GM18519 (cell line): ENCODE measurements at regions not wholly inside any gene's neighbourhood (a gene's known extent, or its start where the extent isn't known, plus 50 kb on each side); places are given as distances from the start of the nearest gene placed in this dataset.

Source experiments
- ATAC-seq: cut with Tn5 transposase; IDR thresholded peaks from one replicate; pipeline ENCODE4 v1.9.1; 2021; ENCODE audit warnings: mild to moderate bottlenecking, moderate library complexity; ENCODE audit not compliant: unreplicated experiment, low FRiP score

DNA sequence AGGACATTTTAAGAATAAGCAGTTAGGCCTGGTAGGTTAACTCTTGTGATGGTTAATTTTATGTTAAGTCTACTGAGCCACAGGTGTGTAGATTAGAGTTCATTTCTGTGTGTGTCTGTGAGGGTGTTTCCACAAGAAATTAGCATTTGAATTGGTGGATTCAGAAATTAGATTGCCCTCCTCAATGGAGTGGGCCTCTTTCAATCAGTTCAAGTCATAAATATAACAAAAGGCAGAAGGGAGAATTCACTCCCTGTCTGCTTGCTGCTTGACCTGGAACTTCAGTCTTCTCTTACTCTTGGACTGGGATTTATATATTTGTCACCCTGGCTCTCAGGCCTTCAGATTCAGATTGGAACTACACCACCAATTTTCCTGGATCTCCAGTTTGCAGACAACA lies 55.3 kb upstream of the POM121L12 start:
- no peak for ATAC-seq

GRCh38 chr7:52973126-52973525 lies 62.3 kb upstream of the POM121L12 start:
- no peak for ATAC-seq

DNA sequence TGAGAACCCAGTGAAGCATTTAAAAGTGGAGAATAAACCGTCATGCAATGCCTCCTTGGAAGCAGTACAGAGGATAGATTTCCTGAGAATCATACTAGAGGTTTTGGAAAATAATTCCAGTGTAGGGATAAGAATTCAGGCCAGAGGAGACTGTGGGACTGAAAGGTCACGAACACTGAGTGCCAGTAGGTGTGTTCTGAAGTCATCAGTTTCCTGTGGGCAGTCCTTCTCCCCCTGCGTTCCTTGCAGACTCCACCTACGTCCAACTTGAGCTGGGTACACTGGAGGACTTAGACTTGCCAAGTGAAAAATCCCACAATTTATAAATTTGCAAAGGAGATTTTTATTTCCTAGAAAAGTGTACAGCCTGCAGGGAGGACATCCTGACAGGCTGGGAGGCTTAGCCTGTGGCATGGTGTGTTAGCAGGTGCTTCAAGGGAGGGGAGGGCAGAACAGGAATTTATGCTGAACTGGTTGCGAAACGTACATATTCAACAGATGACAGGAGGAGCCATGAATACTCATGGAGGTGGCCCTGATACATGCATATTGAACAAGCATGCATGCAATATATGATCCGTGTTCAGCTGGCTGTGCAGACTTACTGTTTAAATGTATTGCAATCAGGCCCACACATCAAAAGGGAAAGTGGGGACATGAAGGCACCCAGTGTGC lies 72.9 kb upstream of the POM121L12 start:
- ATAC-seq: no peak

DNA sequence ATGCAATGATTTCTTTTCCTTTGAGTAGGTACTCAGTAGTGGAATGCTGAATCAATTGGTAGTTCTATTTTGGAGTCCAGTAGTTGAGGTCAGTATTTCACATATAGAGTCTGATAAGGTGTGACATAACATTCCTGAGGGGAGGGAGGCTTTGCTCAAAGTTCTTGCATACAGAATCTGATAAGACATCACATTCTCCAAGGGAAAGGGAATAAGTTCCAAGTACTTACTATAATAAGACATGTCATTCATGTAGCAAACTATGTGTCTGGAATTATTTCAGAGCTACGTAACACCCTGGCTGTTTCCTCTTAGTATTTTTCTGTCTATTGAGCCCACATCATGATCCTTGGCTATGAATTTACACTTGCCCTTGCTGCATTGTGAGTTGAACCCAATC lies 74.3 kb upstream of the POM121L12 start:
- ATAC-seq: no peak

- ATAC-seq: no peak
These were observed 75.4 kb upstream of the POM121L12 start for GRCh38 chr7:52959878-52960660.

- ATAC-seq: no peak
These were observed 76.1 kb upstream of the POM121L12 start for GRCh38 chr7:52959336-52959735.

GRCh38 chr7:52958621-52959140 lies 76.8 kb upstream of the POM121L12 start:
- ATAC-seq: no peak

- no peak for ATAC-seq
These were observed 79.0 kb upstream of the POM121L12 start for GRCh38 chr7:52956379-52956915.

DNA sequence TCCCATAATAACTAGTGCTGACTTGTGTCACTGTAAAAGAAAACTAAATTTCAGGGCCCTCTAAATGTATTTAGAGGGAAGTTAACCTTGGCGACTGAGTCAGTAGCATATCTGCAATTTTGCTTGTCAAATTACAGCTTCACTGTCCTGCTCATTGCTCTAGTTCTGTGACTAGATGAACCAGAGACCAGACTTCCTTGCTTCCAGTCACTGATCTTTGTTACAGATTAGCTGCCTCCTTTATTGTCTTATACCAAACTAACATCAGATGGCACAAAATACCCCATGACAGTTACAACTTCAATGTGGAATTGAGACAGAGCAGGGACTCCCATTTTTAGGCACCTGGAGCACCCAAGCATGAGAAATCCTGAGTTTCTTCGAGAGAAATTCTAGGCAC lies 79.9 kb upstream of the POM121L12 start:
- ATAC-seq: no peak

DNA sequence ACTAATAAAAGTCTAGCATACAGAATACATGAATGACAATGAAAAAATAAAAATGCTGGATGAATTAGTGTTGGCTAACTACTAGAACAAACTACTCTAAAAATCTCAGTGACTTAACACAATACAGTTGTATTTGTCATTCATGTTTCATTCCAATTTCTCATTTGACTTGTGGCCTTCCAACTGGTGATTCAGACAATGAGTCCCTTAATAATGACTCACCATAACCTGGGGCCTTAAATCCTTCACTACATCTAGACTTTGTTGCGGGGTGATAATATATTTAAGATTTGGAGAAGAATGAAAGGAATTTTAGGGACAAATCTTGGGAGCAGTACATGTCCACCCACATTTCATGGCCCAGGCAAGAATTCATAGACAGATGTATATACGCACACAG lies 90.5 kb upstream of the POM121L12 start:
- no peak for ATAC-seq

- ATAC-seq: no peak
These were observed 95.0 kb upstream of the POM121L12 start for GRCh38 chr7:52940481-52940880.

GRCh38 chr7:52938455-52939133 lies 96.8 kb upstream of the POM121L12 start:
- no peak for ATAC-seq

- ATAC-seq: no peak
These were observed 98.7 kb upstream of the POM121L12 start for GRCh38 chr7:52936750-52937149.

DNA sequence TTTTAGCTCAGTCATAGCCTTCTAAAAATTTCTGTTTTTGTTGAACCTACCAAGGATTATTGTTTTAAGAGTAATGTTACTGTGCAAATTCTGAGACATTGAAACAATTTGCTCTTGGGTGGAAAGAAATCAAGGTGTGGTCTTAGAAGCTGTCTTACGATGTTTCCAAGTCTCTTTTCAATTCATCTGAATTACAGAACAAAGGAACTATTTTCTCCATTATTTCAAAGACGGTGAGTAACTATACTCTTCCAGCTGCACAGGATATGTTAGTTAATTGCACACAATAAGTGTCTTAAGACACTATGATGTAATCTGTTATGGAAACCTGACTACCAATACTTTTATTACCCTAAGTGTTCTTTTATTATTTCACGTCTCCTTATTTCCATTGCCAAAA lies 106.8 kb upstream of the POM121L12 start:
- ATAC-seq: no peak

GRCh38 chr7:52925332-52925731 lies 110.1 kb upstream of the POM121L12 start:
- no peak for ATAC-seq

DNA sequence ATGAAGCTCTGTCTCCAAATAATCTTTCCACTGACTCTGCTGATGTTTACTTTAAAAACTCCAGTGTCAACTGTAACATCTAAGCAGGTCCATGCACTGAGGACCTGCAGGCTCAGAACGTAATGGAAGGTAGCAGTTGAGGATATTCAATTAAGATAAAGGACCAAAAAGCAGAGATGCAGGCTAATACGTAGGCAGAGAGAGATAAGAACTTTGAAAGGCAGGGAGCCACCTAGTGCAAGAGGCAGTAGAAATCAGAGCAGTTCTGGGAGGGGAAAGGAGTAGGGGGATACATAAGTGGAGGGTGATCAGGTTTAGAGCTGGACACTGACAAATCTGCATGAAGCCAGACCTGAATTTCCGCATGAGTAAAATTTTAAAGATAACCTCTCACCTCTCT lies 114.5 kb upstream of the POM121L12 start:
- no peak for ATAC-seq

- ATAC-seq: no peak
These were observed 117.4 kb upstream of the POM121L12 start for GRCh38 chr7:52917982-52918578.

- no peak for ATAC-seq
These were observed 123.6 kb upstream of the POM121L12 start for GRCh38 chr7:52911795-52912194.

GRCh38 chr7:52911326-52911725 lies 124.1 kb upstream of the POM121L12 start:
- no peak for ATAC-seq

DNA sequence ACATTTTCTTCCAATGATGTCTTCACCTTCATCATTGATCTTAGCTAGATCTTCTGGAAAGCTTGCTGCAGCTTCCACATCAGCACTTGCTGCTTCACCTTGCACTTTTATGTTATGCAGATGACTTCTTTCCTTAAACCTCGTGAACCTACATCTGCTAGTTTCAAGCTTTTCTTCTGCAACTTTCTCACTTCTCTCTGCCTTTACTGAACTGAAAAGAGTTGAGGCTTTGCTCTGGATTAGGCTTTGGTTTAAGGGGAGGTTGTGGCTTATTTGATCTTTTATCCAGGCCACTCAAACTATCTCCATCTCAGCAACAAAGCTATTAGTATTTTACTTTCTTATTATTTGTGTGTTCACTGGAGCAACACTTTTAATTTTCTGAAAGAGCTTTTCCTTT lies 125.5 kb upstream of the POM121L12 start:
- no peak for ATAC-seq

GRCh38 chr7:52909131-52909530 lies 126.3 kb upstream of the POM121L12 start:
- ATAC-seq: no peak
